CD14-positive monocyte (primary cell): ENCODE measurements at regions not wholly inside any gene's neighbourhood (a gene's known extent, or its start where the extent isn't known, plus 50 kb on each side); places are given as distances from the start of the nearest gene placed in this dataset.

Experiments used
- DNase-seq, 3 donors: peaks; one replicate each; pipeline ENCODE4 v3.0.0-alpha.2; 2011 to 2022
- H2AFZ ChIP-seq: 2 replicates; pipeline ENCODE4 v1.6.0; 2012; ENCODE audit warnings: mild to moderate bottlenecking, low read depth, low read length, inconsistent platforms; ENCODE audit not compliant: insufficient read depth, poor library complexity, severe bottlenecking
- H3K27ac ChIP-seq, 2 donors: 1 replicate in 1 of 2; 2 replicates in 1 of 2; pipeline ENCODE4 v1.5.1; 2012 to 2013; ENCODE audit warnings: low read length in 2 of 2, control low read depth in 1 of 2, inconsistent platforms in 1 of 2, low read depth in 1 of 2, mild to moderate bottlenecking in 1 of 2
- H3K27me3 ChIP-seq, 2 donors: one replicate each; pipeline versions ENCODE4 v1.6.0 to v1.6.1; 2011 to 2013; ENCODE audit warnings: low read length in 2 of 2; ENCODE audit not compliant: control insufficient read depth in 2 of 2, insufficient read depth in 2 of 2
- H3K36me3 ChIP-seq, 2 donors: replicated peaks in 1 of 2; 1 replicate in 1 of 2; 2 replicates in 1 of 2; pipeline versions ENCODE4 v1.5.1 to v1.6.1; 2012 to 2013; ENCODE audit warnings: low read length in 2 of 2, control low read depth in 1 of 2, inconsistent platforms in 1 of 2, mild to moderate bottlenecking in 1 of 2; ENCODE audit not compliant: insufficient read depth in 2 of 2, control insufficient read depth in 1 of 2
- H3K4me1 ChIP-seq, 2 donors: 1 replicate in 1 of 2; 2 replicates in 1 of 2; pipeline versions ENCODE4 v1.5.1 to v1.6.1; 2012 to 2013; ENCODE audit warnings: low read length in 2 of 2, control low read depth in 1 of 2, inconsistent platforms in 1 of 2, mild to moderate bottlenecking in 1 of 2, moderate library complexity in 1 of 2; ENCODE audit not compliant: insufficient read depth in 2 of 2, control insufficient read depth in 1 of 2
- H3K4me2 ChIP-seq: replicated peaks from 2 replicates; pipeline ENCODE3; 2012; ENCODE audit warnings: low read length, moderate library complexity, mild to moderate bottlenecking; ENCODE audit not compliant: poor library complexity, severe bottlenecking; ENCODE audit errors: extremely low read depth
- H3K4me3 ChIP-seq, 3 experiments: fragments of 200-600 bp in 1 of 3; sonication (generic) in 1 of 3; replicated peaks in 1 of 3; 1 replicate in 2 of 3; 2 replicates in 1 of 3; pipeline ENCODE4 v1.5.1; 2011 to 2013; ENCODE audit warnings: low read length in 3 of 3, mild to moderate bottlenecking in 3 of 3, control low read depth in 2 of 3, low read depth in 2 of 3, inconsistent platforms in 1 of 3, moderate library complexity in 1 of 3
- H3K79me2 ChIP-seq: 2 replicates; pipeline ENCODE4 v1.6.0; 2012; ENCODE audit warnings: mild to moderate bottlenecking, control low read depth, inconsistent platforms, low read length, moderate library complexity; ENCODE audit not compliant: insufficient read depth
- H3K9ac ChIP-seq: 2 replicates; pipeline ENCODE4 v1.6.0; 2017; ENCODE audit warnings: low read length, mild to moderate bottlenecking; ENCODE audit not compliant: insufficient read depth, poor library complexity, severe bottlenecking
- H3K9me3 ChIP-seq, 2 donors: replicated peaks in 1 of 2; 1 replicate in 1 of 2; 2 replicates in 1 of 2; pipeline versions ENCODE4 v1.5.1 to v1.6.1; 2012 to 2013; ENCODE audit warnings: low read length in 2 of 2, control low read depth in 1 of 2; ENCODE audit not compliant: control insufficient read depth in 1 of 2, insufficient read depth in 1 of 2
- H4K20me1 ChIP-seq: 2 replicates; pipeline ENCODE4 v1.6.0; 2012; ENCODE audit warnings: mild to moderate bottlenecking, low read length, control low read depth, moderate library complexity; ENCODE audit not compliant: insufficient read depth
- H3K27ac Mint-ChIP-seq, 7 donors: one replicate each; pipeline ENCODE4 v1.8.0; 2020; ENCODE audit warnings: mild to moderate bottlenecking in 7 of 7, mixed read lengths in 7 of 7, moderate library complexity in 6 of 7, inconsistent platforms in 2 of 7
- H3K27me3 Mint-ChIP-seq, 3 donors: one replicate each; pipeline ENCODE4 v1.8.0; 2021 to 2022; ENCODE audit warnings: low read depth in 3 of 3, mild to moderate bottlenecking in 3 of 3, mixed read lengths in 3 of 3, moderate library complexity in 3 of 3, inconsistent platforms in 1 of 3
- H3K36me3 Mint-ChIP-seq, 2 donors: one replicate each; pipeline ENCODE4 v1.8.0; 2020; ENCODE audit warnings: mixed read lengths in 2 of 2, inconsistent platforms in 1 of 2, mild to moderate bottlenecking in 1 of 2
- H3K4me1 Mint-ChIP-seq: one replicate; pipeline ENCODE4 v1.8.0; 2020; ENCODE audit warnings: mild to moderate bottlenecking, mixed read lengths
- H3K4me3 Mint-ChIP-seq, 2 donors: one replicate each; pipeline ENCODE4 v1.8.0; 2020; ENCODE audit warnings: mild to moderate bottlenecking in 2 of 2, mixed read lengths in 2 of 2, moderate library complexity in 1 of 2
- H3K9me3 Mint-ChIP-seq, 7 donors: one replicate each; pipeline ENCODE4 v1.8.0; 2020 to 2022; ENCODE audit warnings: mixed read lengths in 7 of 7, mild to moderate bottlenecking in 6 of 7, moderate library complexity in 6 of 7, inconsistent platforms in 2 of 7
- CTCF ChIP-seq: fragments of 200-600 bp; IDR thresholded peaks from one replicate; pipeline ENCODE4 v1.8.0; 2022; ENCODE audit warnings: antibody characterized with exemption, mild to moderate bottlenecking
- WGBS: methylation state at CpG from one replicate; pipeline ENCODE4 v1.1.5; 2013; ENCODE audit warnings: missing lambda C conversion rate; ENCODE audit not compliant: insufficient coverage; 5-methylcytosine and 5-hydroxymethylcytosine counted together
- intact Hi-C, 2 donors: fragments of 100-400 bp; cut with micrococcal nuclease; formaldehyde crosslinking; loops; one replicate each; pipeline versions ENCODE4 v1.15.0 to v1.15.1; 2023

- Mint-ChIP-seq H3K9me3 (no peaks in the 10 kb centered on the region), H3K4me1 (no peaks in the 10 kb centered on the region), H3K27me3 (peaks cover 0 to 3% (median 1%) of the 10 kb centered on the region in 3 donors), H3K4me3 (no peak overlapping the region), H3K36me3 (no peaks in the 10 kb centered on the region), H3K27ac (no peak overlapping the region)
- H3K36me3 ChIP-seq, result no peaks in the 10 kb centered on the region
- H2AFZ ChIP-seq, result no peak overlapping the region
- no peak overlapping the region for H3K27ac ChIP-seq
- no peaks in the 10 kb centered on the region for H3K79me2 ChIP-seq
- no peaks in the 10 kb centered on the region for H4K20me1 ChIP-seq
- intact Hi-C loops, result no loop called here
- no peak overlapping the region for H3K9ac ChIP-seq
- H3K4me2 ChIP-seq, result no peak overlapping the region
- WGBS, result 78% methylated on average over 5 of the region's 6 CpGs
- TF ChIP-seq CTCF, result no peak
- no peaks in the 10 kb centered on the region for H3K9me3 ChIP-seq
- H3K4me3 ChIP-seq, result no peak overlapping the region
- no peaks in the 10 kb centered on the region for H3K4me1 ChIP-seq
- H3K27me3 ChIP-seq, result no peaks in the 10 kb centered on the region
- no peak for DNase-seq
These were observed 315.6 kb downstream of the ZSWIM6 start for GRCh38 chr5:61647672-61648071.

GRCh38 chr5:61649231-61649630, 317.2 kb downstream of the ZSWIM6 start:
- no peaks in the 10 kb centered on the region for H3K4me1 Mint-ChIP-seq
- no peaks in the 10 kb centered on the region for H3K36me3 Mint-ChIP-seq
- Histone ChIP-seq H3K9ac (no peak overlapping the region), H3K4me1 (no peaks in the 10 kb centered on the region), H3K4me2 (no peak overlapping the region), H3K9me3 (no peaks in the 10 kb centered on the region), H3K4me3 (no peak overlapping the region), H3K27ac (no peak overlapping the region), H2AFZ (no peak overlapping the region), H3K79me2 (no peaks in the 10 kb centered on the region), H3K27me3 (no peaks in the 10 kb centered on the region), H4K20me1 (no peaks in the 10 kb centered on the region), H3K36me3 (no peaks in the 10 kb centered on the region)
- intact Hi-C loops, result no loop called here
- H3K27me3 Mint-ChIP-seq, result peaks cover 0 to 3% (median 1%) of the 10 kb centered on the region in 3 donors
- H3K27ac Mint-ChIP-seq, result no peak overlapping the region
- no peak overlapping the region for H3K4me3 Mint-ChIP-seq
- no peak for TF ChIP-seq CTCF
- no peak for DNase-seq
- WGBS, result 100% methylated on average over 1 of the region's 4 CpGs
- no peaks in the 10 kb centered on the region for H3K9me3 Mint-ChIP-seq
